Pancreas (tissue), 10 donors: ENCODE measurements at regions not wholly inside any gene's neighbourhood (a gene's known extent, or its start where the extent isn't known, plus 50 kb on each side); places are given as distances from the start of the nearest gene placed in this dataset.
"Not testable (repeated sequence)": the region's sequence is repeated elsewhere in the genome, so short reads cannot be mapped to it uniquely, and the experiment has no call there.

Source experiments
- ATAC-seq, 4 donors: fragments of 200-7000 bp; cut with Tn5 transposase; one replicate each; pipeline versions ENCODE4 v1.8.0 to v1.9.1; 2020; ENCODE audit warnings: mild to moderate bottlenecking in 4 of 4, moderate library complexity in 4 of 4
- DNase-seq, 6 donors: peaks; one replicate each; pipeline ENCODE4 v3.0.0-alpha.2; 2020
- FAIRE-seq: peaks from 2 replicates; lab custom pipeline; 2012; peaks lifted over from hg19 to GRCh38; lab: Jason Lieb, UNC
- H3K27ac ChIP-seq, 4 donors: fragments of 200-600 bp; sonication (generic); 1 replicate in 3 of 4; 2 replicates in 1 of 4; pipeline versions ENCODE4 v1.5.0 to v1.8.0; 2020
- H3K27me3 ChIP-seq, 4 donors: fragments of 200-600 bp; one replicate each; pipeline ENCODE4 v1.8.0; 2021
- H3K36me3 ChIP-seq, 3 donors: fragments of 200-600 bp; sonication (generic) in 1 of 3; one replicate each; pipeline versions ENCODE4 v1.5.0 to v1.8.0; 2020 to 2021
- H3K4me1 ChIP-seq, 3 donors: fragments of 200-600 bp; one replicate each; pipeline ENCODE4 v1.8.0; 2021
- H3K4me3 ChIP-seq, 4 donors: fragments of 200-600 bp; sonication (generic) in 2 of 4; one replicate each; pipeline versions ENCODE4 v1.5.0 to v1.8.0; 2020 to 2021
- H3K9me3 ChIP-seq, 4 donors: fragments of 200-600 bp; one replicate each; pipeline ENCODE4 v1.8.0; 2021
- WGBS, 2 donors: extraction: QIAGEN DNeasy Blood & Tissue Kit; methylation state at CpG; one replicate each; pipeline ENCODE4 v1.1.7; 2013; 5-methylcytosine and 5-hydroxymethylcytosine counted together
- intact Hi-C, 3 donors: fragments of 100-400 bp; cut with DNase I; formaldehyde crosslinking; loops; one replicate each; pipeline versions ENCODE4 v1.11.1 to v1.14.2; 2022
- donor health status: healthy with polysubstance abuse.
- donor health status: DM: no; HTN: no; CAD: no; lungs with moderate emphysema.
- donor health status: DM: no; HTN: no; CAD: no.
- donor health status: control.
- donor health status: control.
- donor health status: Bipolar disorder and iron deficiency.
- donor health status: DM: yes; HTN: yes; CAD: no.
- donor health status: DM: no; HTN: no; CAD: no.
- donor health status: DM: no; HTN: no; CAD: no.
- donor health status: DM: yes; HTN: yes; CAD: no.

- H3K27me3 ChIP-seq, ATAC-seq, DNase-seq, H3K27ac ChIP-seq, H3K9me3 ChIP-seq, H3K36me3 ChIP-seq, intact Hi-C loops, H3K4me1 ChIP-seq, H3K4me3 ChIP-seq, FAIRE-seq: not testable (repeated sequence)
- WGBS, 2 donors = 92 to 100% methylated on average over 1 of the region's 3 CpGs
Observed at GRCh38 chr9:66257581-66257980, 520.6 kb downstream of the FOXD4L4 start.

- ATAC-seq, H3K27me3 ChIP-seq, H3K9me3 ChIP-seq, H3K4me1 ChIP-seq, H3K36me3 ChIP-seq, H3K27ac ChIP-seq, intact Hi-C loops, FAIRE-seq, H3K4me3 ChIP-seq: not testable (repeated sequence)
- 73 to 100% methylated on average over 1 to 2 of the region's 4 CpGs for WGBS, 2 donors
- DNase-seq = peak in 2 of 6 donors; percentile 10 to 12
Observed at GRCh38 chr9:66261576-66261975, 524.6 kb downstream of the FOXD4L4 start.

DNA sequence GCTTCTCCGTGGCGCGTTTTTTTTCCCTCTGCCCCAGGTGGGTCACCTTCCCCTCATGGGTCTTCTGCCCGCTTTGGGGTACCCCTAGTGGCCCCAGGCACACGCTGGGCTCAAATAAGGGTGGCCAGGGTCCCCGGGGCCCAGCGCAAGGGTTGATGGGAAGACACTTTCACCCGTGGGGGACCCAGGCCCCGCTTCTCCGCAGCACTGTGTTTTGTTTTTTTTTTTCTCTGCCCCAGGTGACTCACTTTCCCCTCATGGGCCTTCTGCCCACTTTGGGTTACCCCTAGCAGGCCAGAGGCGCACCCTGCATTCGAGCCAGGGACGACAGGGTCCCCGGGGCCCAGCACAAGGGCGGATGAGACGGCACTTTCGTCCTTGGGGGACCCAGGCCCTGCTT lies 526.7 kb downstream of the FOXD4L4 start:
- not testable (repeated sequence) for FAIRE-seq, H3K4me3 ChIP-seq
- peak in 1 of 6 donors; percentile 40 for DNase-seq

GRCh38 chr9:66264786-66265185 lies 527.8 kb downstream of the FOXD4L4 start:
- intact Hi-C loops, H3K9me3 ChIP-seq, H3K27me3 ChIP-seq, FAIRE-seq, H3K36me3 ChIP-seq, H3K4me1 ChIP-seq, ATAC-seq, H3K27ac ChIP-seq, H3K4me3 ChIP-seq: not testable (repeated sequence)
- WGBS, 2 donors = 80 to 95% methylated on average over 12 to 15 of the region's 24 CpGs
- peak in 1 of 6 donors; percentile 30 for DNase-seq

More for the DNA sequence above, 526.7 kb downstream of the FOXD4L4 start:
- H3K4me1 ChIP-seq, H3K9me3 ChIP-seq, H3K27me3 ChIP-seq, intact Hi-C loops, H3K27ac ChIP-seq, ATAC-seq, H3K36me3 ChIP-seq: not testable (repeated sequence)
- 89 to 93% methylated on average over 17 of the region's 17 CpGs for WGBS, 2 donors

DNA sequence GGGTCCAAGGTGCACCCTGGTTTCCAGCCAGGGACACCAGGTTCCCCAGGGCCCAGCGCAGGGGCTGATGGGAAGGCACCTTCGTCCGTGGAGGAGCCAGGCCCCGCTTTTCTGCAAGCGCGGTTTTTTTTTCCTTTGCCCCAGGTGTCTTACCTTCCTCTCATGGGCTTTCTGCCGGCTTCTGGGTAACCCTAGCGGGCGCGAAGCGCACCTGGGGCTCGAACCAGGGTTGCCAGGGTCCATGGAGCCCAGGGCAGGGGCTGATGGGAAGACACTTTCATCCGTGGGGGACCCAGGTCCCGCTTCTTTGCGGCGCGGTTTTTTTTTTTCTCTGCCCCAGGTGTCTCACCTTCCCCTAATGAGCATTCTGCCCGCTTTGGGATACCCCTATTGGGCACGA lies 529.3 kb downstream of the FOXD4L4 start:
- intact Hi-C loops, H3K27me3 ChIP-seq, H3K36me3 ChIP-seq, ATAC-seq, H3K4me1 ChIP-seq, H3K27ac ChIP-seq, H3K4me3 ChIP-seq, FAIRE-seq, H3K9me3 ChIP-seq: not testable (repeated sequence)
- WGBS, 2 donors = 21 to 22% methylated on average over 13 to 14 of the region's 19 CpGs
- DNase-seq = peak in 3 of 6 donors; percentile 12 to 36 (median 26)

- FAIRE-seq, H3K4me3 ChIP-seq, ATAC-seq: not testable (repeated sequence)
Observed at GRCh38 chr9:66266856-66267430, 530.0 kb downstream of the FOXD4L4 start.

DNA sequence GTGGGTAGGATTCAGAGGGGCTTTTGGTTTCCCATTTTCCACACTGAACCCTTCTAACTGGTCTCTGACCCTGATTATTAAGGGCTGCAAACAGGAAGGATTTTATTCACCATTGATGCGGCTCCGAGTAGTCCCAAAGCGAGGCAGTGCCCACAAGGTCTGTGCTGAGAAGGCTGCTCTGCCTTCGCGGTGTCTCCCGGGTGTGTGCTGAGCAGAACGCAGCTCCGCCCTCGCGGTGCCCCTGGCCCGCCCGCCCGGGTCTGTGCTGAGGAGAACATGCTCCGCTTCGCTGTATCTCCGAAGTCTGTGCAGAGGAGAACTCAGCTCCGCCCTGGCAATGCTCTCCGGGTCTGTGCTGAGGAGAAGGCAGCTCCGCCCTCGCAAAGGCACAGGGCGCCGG lies 530.7 kb downstream of the FOXD4L4 start:
- H3K27me3 ChIP-seq, ATAC-seq, intact Hi-C loops, H3K9me3 ChIP-seq, H3K36me3 ChIP-seq, H3K4me1 ChIP-seq, FAIRE-seq, H3K4me3 ChIP-seq: not testable (repeated sequence)
- H3K27ac ChIP-seq = peak overlapping the region in 1 of 4 donors; percentile 46
- DNase-seq = peak in 3 of 6 donors; percentile 13 to 42 (median 34)
- 48 to 54% methylated on average over 10 to 13 of the region's 22 CpGs for WGBS, 2 donors

More at GRCh38 chr9:66266856-66267430, 530.0 kb downstream of the FOXD4L4 start:
- H3K27me3 ChIP-seq, H3K4me1 ChIP-seq, H3K9me3 ChIP-seq, intact Hi-C loops, H3K36me3 ChIP-seq, H3K27ac ChIP-seq: not testable (repeated sequence)
- DNase-seq = peak in 3 of 6 donors; percentile 11 to 51 (median 29)
- WGBS, 2 donors = 50 to 61% methylated on average over 9 to 11 of the region's 31 CpGs

- WGBS, 2 donors = 39 to 56% methylated on average over 10 to 15 of the region's 26 CpGs
- H3K27me3 ChIP-seq, H3K27ac ChIP-seq, H3K4me1 ChIP-seq, FAIRE-seq, intact Hi-C loops, H3K36me3 ChIP-seq, H3K4me3 ChIP-seq, ATAC-seq, H3K9me3 ChIP-seq: not testable (repeated sequence)
- DNase-seq = peak in 1 of 6 donors; percentile 22
Observed at GRCh38 chr9:66269024-66269423, 532.1 kb downstream of the FOXD4L4 start.

DNA sequence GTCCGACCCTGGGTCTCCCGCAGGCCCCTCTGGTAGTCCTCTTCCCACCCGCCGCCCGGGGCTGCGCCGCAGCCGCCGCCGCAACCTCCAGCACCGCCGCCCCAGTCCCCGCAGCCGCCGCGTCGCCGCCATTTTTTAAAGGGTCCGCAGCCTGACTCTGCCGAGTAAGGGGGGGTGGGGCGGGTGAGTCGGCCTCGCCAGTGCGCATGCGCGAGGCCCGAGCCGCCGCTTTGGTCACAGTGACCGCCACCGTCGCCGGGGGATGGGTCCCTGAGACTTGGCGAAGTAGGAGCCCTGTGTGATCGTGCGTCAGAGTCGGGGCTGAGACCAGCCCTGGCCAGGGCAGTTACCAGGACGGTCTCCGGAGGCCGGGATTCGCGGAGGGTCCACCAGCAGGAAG lies 532.8 kb downstream of the FOXD4L4 start:
- H3K4me3 ChIP-seq = peak overlapping the region; percentile 15 to 47 (median 30)
- H3K27me3 ChIP-seq, intact Hi-C loops, H3K36me3 ChIP-seq, H3K9me3 ChIP-seq, FAIRE-seq, H3K4me1 ChIP-seq: not testable (repeated sequence)
- 0 to 2% methylated on average over 20 to 35 of the region's 42 CpGs for WGBS, 2 donors
- DNase-seq = peak; percentile 64 to 93 (median 77)
- peak; percentile 51 to 81 (median 69) for ATAC-seq
- H3K27ac ChIP-seq = peak overlapping the region in 3 of 4 donors; percentile 49 to 79 (median 73)

GRCh38 chr9:66278809-66279208 lies 541.9 kb downstream of the FOXD4L4 start:
- H3K36me3 ChIP-seq, H3K27me3 ChIP-seq, H3K9me3 ChIP-seq, intact Hi-C loops, H3K4me3 ChIP-seq, DNase-seq, ATAC-seq, H3K27ac ChIP-seq, H3K4me1 ChIP-seq, FAIRE-seq: not testable (repeated sequence)
- 86 to 97% methylated on average over 4 of the region's 5 CpGs for WGBS, 2 donors
